ENCODE measurements at regions not wholly inside any gene's neighbourhood (a gene's known extent, or its start where the extent isn't known, plus 50 kb on each side); places are given as distances from the start of the nearest gene placed in this dataset.

GRCh38 chr12:115541891-115542421 lies 735.5 kb downstream of the MED13L start:
- TF ChIP-seq ZBTB33 (IDR thresholded peaks at IDR 0.05; ENCODE audit: borderline replicate concordance, low read depth): no peak
- no peak for TF ChIP-seq SIN3A (IDR thresholded peaks at IDR 0.05; ENCODE audit: borderline replicate concordance, low read depth, low read length)
- TF ChIP-seq RXRA (IDR thresholded peaks at IDR 0.05; ENCODE audit: borderline replicate concordance, low read depth): no peak
- TF ChIP-seq FOXM1 (IDR thresholded peaks at IDR 0.05; ENCODE audit: low read depth): no peak
- TF ChIP-seq SMC3 (IDR thresholded peaks at IDR 0.05; ENCODE audit: low read depth, low read length): no peak
- DNase-seq: no peak
- H2AFZ ChIP-seq (ENCODE audit: low read depth): no peak overlapping the region
- H3K4me1 ChIP-seq (ENCODE audit: control insufficient read depth in 1 of 2, insufficient read depth in 2 of 2, low read depth in 1 of 2, low read length in 1 of 2): no peaks in the 10 kb centered on the region
- ChIA-PET CTCF (no interaction called here), POLR2A (no interaction called here)
- H3K27me3 ChIP-seq (ENCODE audit: insufficient read depth): no peaks in the 10 kb centered on the region
- no peaks in the 10 kb centered on the region for H3K9me2 ChIP-seq
- H3K9me3 ChIP-seq: no peaks in the 10 kb centered on the region
- no peak overlapping the region for H3K9ac ChIP-seq
- no peak overlapping the region for H3K4me2 ChIP-seq
- H3K36me3 ChIP-seq (replicated peaks in 1 of 2; ENCODE audit: control insufficient read depth in 1 of 2, insufficient read depth in 2 of 2, low read length in 1 of 2): no peaks in the 10 kb centered on the region
- no peaks in the 10 kb centered on the region for H4K20me1 ChIP-seq (ENCODE audit: insufficient read depth)
- no peak overlapping the region for H3K27ac ChIP-seq (ENCODE audit: low read depth in 2 of 2, low read length in 1 of 2)
- no peak overlapping the region for H3K4me3 ChIP-seq (ENCODE audit: low read depth in 2 of 2, low read length in 1 of 2)
- no peaks in the 10 kb centered on the region for H3F3A ChIP-seq (replicated peaks; ENCODE audit: insufficient read depth)
- 39% methylated on average over 5 of the region's 5 CpGs for WGBS (ENCODE audit: low lambda C conversion rate)
- H3K79me2 ChIP-seq (ENCODE audit: insufficient read depth): no peaks in the 10 kb centered on the region

GRCh38 chr12:115528466-115528865 lies 749.0 kb downstream of the MED13L start:
- no peak for TF ChIP-seq REST (IDR thresholded peaks at IDR 0.05; ENCODE audit: low read depth, low read length)
- no peak for TF ChIP-seq RAD21 (IDR thresholded peaks at IDR 0.05; ENCODE audit: low read length)
- no peak for TF ChIP-seq ELF1 (IDR thresholded peaks at IDR 0.05)
- TF ChIP-seq SMC3 (IDR thresholded peaks at IDR 0.05; ENCODE audit: low read depth, low read length): no peak
- no peak for TF ChIP-seq FOSL2 (IDR thresholded peaks at IDR 0.05; ENCODE audit: borderline replicate concordance, low read depth)
- no peak for TF ChIP-seq SIN3A (IDR thresholded peaks at IDR 0.05; ENCODE audit: borderline replicate concordance, low read depth, low read length)
- no peak for TF ChIP-seq RCOR1 (IDR thresholded peaks at IDR 0.05; ENCODE audit: low read length)
- no peak for TF ChIP-seq MAX (IDR thresholded peaks at IDR 0.05; ENCODE audit: low read depth)
- no peak for TF ChIP-seq NRF1 (IDR thresholded peaks at IDR 0.05; ENCODE audit: low read depth, low read length)
- no peak for TF ChIP-seq IRF3 (IDR thresholded peaks at IDR 0.05; ENCODE audit: low read depth, low read length)
- no peak for TF ChIP-seq PBX3 (IDR thresholded peaks at IDR 0.05)
- no peaks in the 10 kb centered on the region for H3K27me3 ChIP-seq (ENCODE audit: insufficient read depth)
- ChIA-PET CTCF (no interaction called here), POLR2A (no interaction called here)
- no peak for DNase-seq
- no peaks in the 10 kb centered on the region for H3K36me3 ChIP-seq (replicated peaks in 1 of 2; ENCODE audit: control insufficient read depth in 1 of 2, insufficient read depth in 2 of 2, low read length in 1 of 2)
- WGBS (ENCODE audit: low lambda C conversion rate): 78% methylated on average over 2 of the region's 2 CpGs
- H3K9ac ChIP-seq: no peak overlapping the region
- no peak overlapping the region for H3K4me2 ChIP-seq
- no peaks in the 10 kb centered on the region for H3K9me2 ChIP-seq
- H3F3A ChIP-seq (replicated peaks; ENCODE audit: insufficient read depth): no peaks in the 10 kb centered on the region
- no peak overlapping the region for H2AFZ ChIP-seq (ENCODE audit: low read depth)
- H3K9me3 ChIP-seq: no peaks in the 10 kb centered on the region
- H3K4me1 ChIP-seq (ENCODE audit: control insufficient read depth in 1 of 2, insufficient read depth in 2 of 2, low read depth in 1 of 2, low read length in 1 of 2): no peaks in the 10 kb centered on the region; a peak in 1 of 4 replicates
- no peak overlapping the region for H3K4me3 ChIP-seq (ENCODE audit: low read depth in 2 of 2, low read length in 1 of 2)
- H4K20me1 ChIP-seq (ENCODE audit: insufficient read depth): no peaks in the 10 kb centered on the region
- no peak overlapping the region for H3K27ac ChIP-seq (ENCODE audit: low read depth in 2 of 2, low read length in 1 of 2)
- H3K79me2 ChIP-seq (ENCODE audit: insufficient read depth): no peaks in the 10 kb centered on the region

Data from SK-N-SH (cell line).